Upper lobe of left lung (tissue), 6 donors: ENCODE measurements at regions not wholly inside any gene's neighbourhood (a gene's known extent, or its start where the extent isn't known, plus 50 kb on each side); places are given as distances from the start of the nearest gene placed in this dataset.

ENCODE experiments used
- ATAC-seq, 2 donors: fragments of 200-7000 bp; cut with Tn5 transposase; one replicate each; pipeline ENCODE4 v1.9.1; 2022; ENCODE audit warnings: mild to moderate bottlenecking in 2 of 2, moderate library complexity in 2 of 2; ENCODE audit not compliant: low FRiP score in 2 of 2
- DNase-seq, 2 donors: peaks; one replicate each; pipeline ENCODE4 v3.0.0-alpha.2; 2019 to 2020
- H3K27ac ChIP-seq, 4 donors: fragments of 200-600 bp; sonication (generic); one replicate each; pipeline ENCODE4 v1.5.1; 2016 to 2019
- H3K27me3 ChIP-seq, 4 donors: fragments of 200-600 bp; sonication (generic); one replicate each; pipeline ENCODE4 v1.5.1; 2017 to 2019
- H3K36me3 ChIP-seq, 4 donors: fragments of 200-600 bp; sonication (generic); one replicate each; pipeline ENCODE4 v1.5.1; 2016 to 2019
- H3K4me1 ChIP-seq, 4 donors: fragments of 200-600 bp; sonication (generic); one replicate each; pipeline ENCODE4 v1.5.1; 2018 to 2019
- H3K4me3 ChIP-seq, 4 donors: fragments of 200-600 bp; sonication (generic); one replicate each; pipeline ENCODE4 v1.5.1; 2017 to 2019; ENCODE audit warnings: mild to moderate bottlenecking in 2 of 4, moderate library complexity in 1 of 4
- H3K9me3 ChIP-seq, 4 donors: fragments of 200-600 bp; sonication (generic); one replicate each; pipeline ENCODE4 v1.5.1; 2018 to 2019
- CTCF ChIP-seq, 6 experiments: fragments of 450-650 bp in 4 of 6; fragments of 200-600 bp in 2 of 6; sonication (generic) in 2 of 6; IDR thresholded peaks; one replicate each; pipeline ENCODE4 v1.5.1; 2016 to 2019; ENCODE audit warnings: antibody characterized with exemption in 6 of 6
- EP300 ChIP-seq, 4 donors: sonication (generic); formaldehyde crosslinking; IDR thresholded peaks; one replicate each; pipeline ENCODE4 v1.5.1; 2017; ENCODE audit warnings: antibody characterized with exemption in 4 of 4, control low read depth in 2 of 4
- POLR2A ChIP-seq, 4 donors: fragments of 450-650 bp; IDR thresholded peaks; one replicate each; pipeline ENCODE4 v1.5.1; 2016 to 2017; ENCODE audit warnings: antibody characterized with exemption in 4 of 4, mild to moderate bottlenecking in 2 of 4
- POLR2AphosphoS5 ChIP-seq, 2 donors: sonication (generic); formaldehyde crosslinking; IDR thresholded peaks; one replicate each; pipeline ENCODE4 v1.5.1; 2017; ENCODE audit warnings: antibody characterized with exemption in 2 of 2
- WGBS, 2 donors: methylation state at CpG; one replicate each; pipeline ENCODE4 v1.1.5; 2017 to 2018; 5-methylcytosine and 5-hydroxymethylcytosine counted together
- donor health status: DM: no; HTN: no; CAD: no; lungs with moderate emphysema.
- donor health status: DM: no; HTN: yes; CAD: no; lungs with severe emphysema.

DNA sequence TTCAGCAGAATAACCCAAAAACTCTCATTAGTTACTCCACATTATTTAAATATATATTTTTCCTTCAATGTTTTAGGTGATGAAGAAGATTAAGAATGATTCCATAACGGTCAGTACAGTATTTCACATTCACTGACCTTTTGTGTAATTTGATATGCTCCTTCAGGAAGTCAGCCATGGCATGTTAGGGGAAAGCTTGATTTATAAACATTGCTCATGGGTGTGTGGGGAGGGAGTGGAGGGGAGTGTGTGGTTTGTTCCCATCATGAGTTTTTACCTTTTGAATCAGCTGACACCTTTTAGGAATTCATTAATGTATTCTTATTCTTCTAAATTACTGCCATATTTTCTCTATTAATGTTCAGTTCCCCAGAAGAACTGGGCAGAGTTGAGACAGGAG is 240.2 kb downstream of the ATG4C start:
- DNase-seq (no peak), ATAC-seq (no peak)
- Histone ChIP-seq H3K36me3 (no peaks in the 10 kb centered on the region), H3K4me1 (no peaks in the 10 kb centered on the region), H3K9me3 (no peaks in the 10 kb centered on the region), H3K27me3 (no peaks in the 10 kb centered on the region), H3K27ac (no peak overlapping the region), H3K4me3 (no peak overlapping the region)
- TF ChIP-seq POLR2AphosphoS5 (IDR thresholded peaks at IDR 0.05): no peak
- TF ChIP-seq EP300 (IDR thresholded peaks at IDR 0.05): no peak
- TF ChIP-seq CTCF (IDR thresholded peaks at IDR 0.05): no peak
- TF ChIP-seq POLR2A (IDR thresholded peaks at IDR 0.05): no peak
- 11 to 18% methylated on average over 1 of the region's 1 CpG for WGBS, 2 donors

GRCh38 chr1:63027176-63027575 is 243.2 kb downstream of the ATG4C start:
- no peaks in the 10 kb centered on the region for H3K27me3 ChIP-seq
- no peaks in the 10 kb centered on the region for H3K36me3 ChIP-seq
- H3K27ac ChIP-seq: no peak overlapping the region
- WGBS, 2 donors: 76 to 88% methylated on average over 3 of the region's 3 CpGs
- H3K4me1 ChIP-seq: no peaks in the 10 kb centered on the region
- H3K4me3 ChIP-seq: no peak overlapping the region
- no peaks in the 10 kb centered on the region for H3K9me3 ChIP-seq
- DNase-seq (no peak), ATAC-seq (no peak)
- TF ChIP-seq EP300 (IDR thresholded peaks at IDR 0.05) (no peak), CTCF (IDR thresholded peaks at IDR 0.05) (no peak), POLR2A (IDR thresholded peaks at IDR 0.05) (no peak), POLR2AphosphoS5 (IDR thresholded peaks at IDR 0.05) (no peak)

DNA sequence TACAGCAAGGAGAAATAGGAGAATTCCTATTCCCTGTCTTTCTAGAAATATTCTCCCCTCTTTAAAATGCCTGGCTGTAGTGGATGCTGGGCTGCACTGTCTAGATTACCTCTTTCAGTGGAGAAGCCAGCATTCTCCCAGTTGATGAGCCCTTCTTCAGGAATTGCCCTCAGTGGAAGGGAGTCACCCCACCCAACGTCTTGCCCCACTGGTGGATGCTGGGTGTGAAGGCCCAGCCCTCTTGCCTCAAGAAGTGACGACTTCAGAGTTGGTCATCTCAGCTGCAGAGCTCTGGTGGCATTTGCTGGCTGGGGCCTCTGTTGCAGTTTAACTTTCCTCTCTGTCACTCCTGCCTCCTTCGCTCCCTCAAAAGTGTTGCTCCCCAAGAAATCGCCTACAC is 248.2 kb downstream of the ATG4C start:
- Histone ChIP-seq H3K9me3 (no peaks in the 10 kb centered on the region), H3K4me1 (no peaks in the 10 kb centered on the region), H3K4me3 (no peak overlapping the region), H3K27me3 (no peaks in the 10 kb centered on the region), H3K36me3 (no peaks in the 10 kb centered on the region), H3K27ac (no peak overlapping the region)
- 81 to 85% methylated on average over 4 of the region's 4 CpGs for WGBS, 2 donors
- no peak for DNase-seq
- TF ChIP-seq POLR2AphosphoS5 (IDR thresholded peaks at IDR 0.05): no peak
- TF ChIP-seq POLR2A (IDR thresholded peaks at IDR 0.05): no peak
- TF ChIP-seq CTCF (IDR thresholded peaks at IDR 0.05): no peak
- no peak for TF ChIP-seq EP300 (IDR thresholded peaks at IDR 0.05)
- ATAC-seq: no peak

GRCh38 chr1:63033211-63033610 is 249.3 kb downstream of the ATG4C start:
- H3K9me3 ChIP-seq: no peaks in the 10 kb centered on the region
- H3K4me3 ChIP-seq: no peak overlapping the region
- 86 to 92% methylated on average over 2 of the region's 2 CpGs for WGBS, 2 donors
- H3K36me3 ChIP-seq: no peaks in the 10 kb centered on the region
- DNase-seq: no peak
- no peak for TF ChIP-seq EP300 (IDR thresholded peaks at IDR 0.05)
- TF ChIP-seq CTCF (IDR thresholded peaks at IDR 0.05): no peak
- no peak for TF ChIP-seq POLR2A (IDR thresholded peaks at IDR 0.05)
- TF ChIP-seq POLR2AphosphoS5 (IDR thresholded peaks at IDR 0.05): no peak
- H3K27ac ChIP-seq: no peak overlapping the region
- no peak for ATAC-seq
- no peaks in the 10 kb centered on the region for H3K4me1 ChIP-seq
- no peaks in the 10 kb centered on the region for H3K27me3 ChIP-seq

- H3K36me3 ChIP-seq: no peaks in the 10 kb centered on the region
- no peak for TF ChIP-seq EP300 (IDR thresholded peaks at IDR 0.05)
- no peak for TF ChIP-seq POLR2AphosphoS5 (IDR thresholded peaks at IDR 0.05)
- no peak for TF ChIP-seq CTCF (IDR thresholded peaks at IDR 0.05)
- TF ChIP-seq POLR2A (IDR thresholded peaks at IDR 0.05): no peak
- H3K4me1 ChIP-seq: no peaks in the 10 kb centered on the region
- no peak overlapping the region for H3K4me3 ChIP-seq
- DNase-seq (no peak), ATAC-seq (no peak)
- H3K27ac ChIP-seq: no peak overlapping the region
- H3K27me3 ChIP-seq: no peaks in the 10 kb centered on the region
- no peaks in the 10 kb centered on the region for H3K9me3 ChIP-seq
These were observed 250.3 kb downstream of the ATG4C start for GRCh38 chr1:63034256-63034655.
